ENCODE measurements at regions not wholly inside any gene's neighbourhood (a gene's known extent, or its start where the extent isn't known, plus 50 kb on each side); places are given as distances from the start of the nearest gene placed in this dataset.

GRCh38 chr3:163915280-163915679 lies 1163.0 kb downstream of the SI start:
- TF ChIP-seq CTCF (IDR thresholded peaks at IDR 0.05; ENCODE audit: low read length) = no peak
- no peak for TF ChIP-seq EZH2 (IDR thresholded peaks at IDR 0.05; ENCODE audit: borderline replicate concordance, low read length)
